A673 (cell line): ENCODE measurements at regions not wholly inside any gene's neighbourhood (a gene's known extent, or its start where the extent isn't known, plus 50 kb on each side); places are given as distances from the start of the nearest gene placed in this dataset.
"Not testable (repeated sequence)": the region's sequence is repeated elsewhere in the genome, so short reads cannot be mapped to it uniquely, and the experiment has no call there.

Experiments
- EZH2 ChIP-seq: fragments of 200-600 bp; sonication (generic); IDR thresholded peaks from 2 replicates; pipeline ENCODE4 v1.6.1; 2017; ENCODE audit warnings: borderline replicate concordance, low read depth, mild to moderate bottlenecking, mixed read lengths, antibody characterized with exemption, low read length; ENCODE audit not compliant: poor library complexity, severe bottlenecking
- TF ChIP-seq, protein P1 (sequence below): fragments of 300-800, 200-600 bp; sonication (generic); conservative IDR thresholded peaks from 2 replicates; pipeline ENCODE4 v1.5.1; 2017; ENCODE audit warnings: low read depth, mild to moderate bottlenecking, antibody characterized with exemption, low read length, moderate library complexity, mixed read lengths

DNA sequence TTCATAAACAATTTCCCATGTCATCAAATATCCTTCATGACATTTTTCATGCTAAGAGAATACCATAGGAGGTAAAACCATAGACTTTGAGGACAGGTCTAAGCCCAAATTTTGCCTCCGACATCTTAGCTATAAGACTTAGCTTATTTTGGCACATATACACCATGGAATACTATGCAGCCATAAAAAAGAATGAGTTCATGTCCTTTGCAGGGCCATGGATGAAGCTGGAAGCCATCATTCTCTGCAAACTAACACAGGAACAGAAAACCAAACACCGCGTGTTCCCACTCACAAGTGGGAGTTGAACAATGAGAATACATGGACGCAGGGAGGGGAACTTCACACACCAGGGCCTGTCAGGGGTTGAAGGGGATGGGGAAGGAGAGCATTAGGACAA, 220.0 kb upstream of the CAND1 start:
- TF ChIP-seq, protein P1, sequence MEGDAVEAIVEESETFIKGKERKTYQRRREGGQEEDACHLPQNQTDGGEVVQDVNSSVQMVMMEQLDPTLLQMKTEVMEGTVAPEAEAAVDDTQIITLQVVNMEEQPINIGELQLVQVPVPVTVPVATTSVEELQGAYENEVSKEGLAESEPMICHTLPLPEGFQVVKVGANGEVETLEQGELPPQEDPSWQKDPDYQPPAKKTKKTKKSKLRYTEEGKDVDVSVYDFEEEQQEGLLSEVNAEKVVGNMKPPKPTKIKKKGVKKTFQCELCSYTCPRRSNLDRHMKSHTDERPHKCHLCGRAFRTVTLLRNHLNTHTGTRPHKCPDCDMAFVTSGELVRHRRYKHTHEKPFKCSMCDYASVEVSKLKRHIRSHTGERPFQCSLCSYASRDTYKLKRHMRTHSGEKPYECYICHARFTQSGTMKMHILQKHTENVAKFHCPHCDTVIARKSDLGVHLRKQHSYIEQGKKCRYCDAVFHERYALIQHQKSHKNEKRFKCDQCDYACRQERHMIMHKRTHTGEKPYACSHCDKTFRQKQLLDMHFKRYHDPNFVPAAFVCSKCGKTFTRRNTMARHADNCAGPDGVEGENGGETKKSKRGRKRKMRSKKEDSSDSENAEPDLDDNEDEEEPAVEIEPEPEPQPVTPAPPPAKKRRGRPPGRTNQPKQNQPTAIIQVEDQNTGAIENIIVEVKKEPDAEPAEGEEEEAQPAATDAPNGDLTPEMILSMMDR: not testable (repeated sequence)
- TF ChIP-seq EZH2: not testable (repeated sequence)
